PC-3 (cell line): ENCODE measurements at regions not wholly inside any gene's neighbourhood (a gene's known extent, or its start where the extent isn't known, plus 50 kb on each side); places are given as distances from the start of the nearest gene placed in this dataset.

Source experiments
- ATAC-seq: fragments of 200-7000 bp; cut with Tn5 transposase; 2 replicates; pipeline ENCODE4 v1.9.1; 2020; ENCODE audit warnings: mild to moderate bottlenecking, moderate library complexity
- BruUV-seq: library from RNA; stranded (reverse); fragments of 400-500 nt; replicated peaks from 2 replicates; lab custom pipeline; 2021; lab: Mats Ljungman, UMichigan
- CTCF ChIA-PET: fragments of 300-600 bp; sonication (Branson Sonifier 250); formaldehyde crosslinking; loops from one replicate; lab custom pipeline; 2022; ENCODE audit warnings: antibody characterized with exemption; lab: Charles Lee
- POLR2A ChIA-PET: fragments of 300-600 bp; sonication (Branson Sonifier 250); formaldehyde crosslinking; loops from one replicate; lab custom pipeline; 2022; ENCODE audit warnings: antibody characterized with exemption; ENCODE audit not compliant: unreplicated experiment; lab: Charles Lee
- DNase-seq: peaks from one replicate; pipeline ENCODE4 v3.0.0-alpha.2; 2015
- H2AFZ ChIP-seq: fragments of 300-600 bp; sonication (generic); 2 replicates; pipeline ENCODE4 v1.6.0; 2016; ENCODE audit warnings: antibody characterized with exemption, low read length
- H3F3A ChIP-seq: fragments of 300-600 bp; sonication (generic); one replicate; pipeline ENCODE4 v1.6.0; 2017; ENCODE audit warnings: antibody characterized with exemption, low read length, control low read depth, mild to moderate bottlenecking; ENCODE audit not compliant: unreplicated experiment
- H3K27ac ChIP-seq: fragments of 300-600 bp; sonication (generic); 2 replicates; pipeline ENCODE4 v1.5.1; 2016; ENCODE audit warnings: mild to moderate bottlenecking, low read length
- H3K27me3 ChIP-seq: fragments of 300-600 bp; sonication (generic); 2 replicates; pipeline ENCODE4 v1.6.1; 2016; ENCODE audit warnings: low read length, mixed read lengths
- H3K36me3 ChIP-seq: fragments of 300-600 bp; sonication (generic); 2 replicates; pipeline ENCODE4 v1.6.1; 2016; ENCODE audit warnings: low read depth, mixed run types, low read length, mixed read lengths
- H3K4me1 ChIP-seq: fragments of 300-600 bp; sonication (generic); 2 replicates; pipeline ENCODE4 v1.5.1; 2016; ENCODE audit warnings: low read length; ENCODE audit not compliant: insufficient read depth
- H3K4me2 ChIP-seq: fragments of 300-600 bp; sonication (generic); 2 replicates; pipeline ENCODE4 v1.6.0; 2016; ENCODE audit warnings: low read length
- H3K4me3 ChIP-seq: fragments of 300-600 bp; sonication (generic); 2 replicates; pipeline ENCODE4 v1.5.1; 2016; ENCODE audit warnings: mild to moderate bottlenecking, low read length, mixed read lengths
- H3K79me2 ChIP-seq: fragments of 300-600 bp; sonication (generic); 2 replicates; pipeline ENCODE4 v1.6.1; 2017; ENCODE audit warnings: low read length, mixed read lengths
- H3K9ac ChIP-seq: fragments of 300-600 bp; sonication (generic); 2 replicates; pipeline ENCODE4 v1.6.0; 2016; ENCODE audit warnings: mild to moderate bottlenecking, low read length
- H3K9me2 ChIP-seq: fragments of 300-600 bp; sonication (generic); replicated peaks from 2 replicates; pipeline ENCODE4 v1.6.1; 2016; ENCODE audit warnings: mixed run types, low read length, mixed read lengths
- H3K9me3 ChIP-seq: fragments of 300-600 bp; sonication (generic); 2 replicates; pipeline ENCODE4 v1.6.1; 2016; ENCODE audit warnings: low read length, mixed read lengths
- H4K20me1 ChIP-seq: fragments of 300-600 bp; sonication (generic); 2 replicates; pipeline ENCODE4 v1.6.1; 2016; ENCODE audit warnings: low read length, mixed read lengths
- EZH2 ChIP-seq: fragments of 300-600 bp; sonication (generic); IDR thresholded peaks from one replicate; pipeline ENCODE4 v1.6.1; 2017; ENCODE audit warnings: antibody characterized with exemption, mild to moderate bottlenecking, low read length; ENCODE audit not compliant: unreplicated experiment
- EZH2phosphoT487 ChIP-seq: fragments of 300-600 bp; sonication (generic); IDR thresholded peaks from 2 replicates; pipeline ENCODE4 v1.6.1; 2018; ENCODE audit warnings: mild to moderate bottlenecking, antibody characterized with exemption, low read length, borderline replicate concordance
- intact Hi-C: fragments of 100-400 bp; cut with micrococcal nuclease; formaldehyde crosslinking; loops from 2 replicates; pipeline ENCODE4 v1.9.0; 2023
- TF ChIP-seq, protein P1 (sequence below): fragments of 300-600 bp; sonication (generic); conservative IDR thresholded peaks from 2 replicates; pipeline ENCODE4 v1.5.1; 2017; ENCODE audit warnings: antibody characterized with exemption, low read depth, mild to moderate bottlenecking, low read length

DNA sequence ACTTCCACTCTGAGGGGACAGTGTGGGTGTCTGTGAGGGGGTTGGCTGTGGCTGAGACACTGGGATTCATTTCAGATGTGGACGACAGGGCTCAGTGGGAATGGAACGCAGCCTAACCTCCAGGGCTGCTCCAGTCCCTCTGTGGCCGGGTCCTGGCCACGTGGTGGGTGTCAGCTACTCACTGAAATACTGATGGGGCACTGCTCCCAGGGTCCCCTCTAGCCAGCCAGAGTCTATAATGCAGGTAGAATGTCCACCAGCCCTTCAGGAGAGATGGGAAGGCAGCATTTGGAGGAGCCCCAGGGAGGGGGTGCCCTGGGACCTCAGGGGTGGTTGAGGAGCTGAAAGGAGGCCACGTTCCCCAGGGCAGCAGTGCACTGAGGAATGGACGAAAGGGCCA, 87.2 kb upstream of the LANCL2 start:
- H2AFZ ChIP-seq, result no peak overlapping the region
- no peak overlapping the region for H3K4me2 ChIP-seq
- H3K36me3 ChIP-seq, result no peaks in the 10 kb centered on the region
- no peaks in the 10 kb centered on the region for H3K4me1 ChIP-seq
- no peak for ATAC-seq
- CTCF ChIA-PET, result no interaction called here
- TF ChIP-seq, protein P1, sequence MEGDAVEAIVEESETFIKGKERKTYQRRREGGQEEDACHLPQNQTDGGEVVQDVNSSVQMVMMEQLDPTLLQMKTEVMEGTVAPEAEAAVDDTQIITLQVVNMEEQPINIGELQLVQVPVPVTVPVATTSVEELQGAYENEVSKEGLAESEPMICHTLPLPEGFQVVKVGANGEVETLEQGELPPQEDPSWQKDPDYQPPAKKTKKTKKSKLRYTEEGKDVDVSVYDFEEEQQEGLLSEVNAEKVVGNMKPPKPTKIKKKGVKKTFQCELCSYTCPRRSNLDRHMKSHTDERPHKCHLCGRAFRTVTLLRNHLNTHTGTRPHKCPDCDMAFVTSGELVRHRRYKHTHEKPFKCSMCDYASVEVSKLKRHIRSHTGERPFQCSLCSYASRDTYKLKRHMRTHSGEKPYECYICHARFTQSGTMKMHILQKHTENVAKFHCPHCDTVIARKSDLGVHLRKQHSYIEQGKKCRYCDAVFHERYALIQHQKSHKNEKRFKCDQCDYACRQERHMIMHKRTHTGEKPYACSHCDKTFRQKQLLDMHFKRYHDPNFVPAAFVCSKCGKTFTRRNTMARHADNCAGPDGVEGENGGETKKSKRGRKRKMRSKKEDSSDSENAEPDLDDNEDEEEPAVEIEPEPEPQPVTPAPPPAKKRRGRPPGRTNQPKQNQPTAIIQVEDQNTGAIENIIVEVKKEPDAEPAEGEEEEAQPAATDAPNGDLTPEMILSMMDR, result no peak
- TF ChIP-seq EZH2phosphoT487 (no peak), EZH2 (no peak)
- no TSS peak for BruUV-seq
- no peaks in the 10 kb centered on the region for H3K9me2 ChIP-seq
- H3K79me2 ChIP-seq, result no peaks in the 10 kb centered on the region
- no peaks in the 10 kb centered on the region for H3F3A ChIP-seq
- H4K20me1 ChIP-seq, result no peaks in the 10 kb centered on the region
- intact Hi-C loops, result no loop called here
- no peak overlapping the region for H3K4me3 ChIP-seq
- POLR2A ChIA-PET, result no interaction called here
- H3K27me3 ChIP-seq, result no peaks in the 10 kb centered on the region
- H3K9ac ChIP-seq, result no peak overlapping the region
- no peak for DNase-seq
- H3K9me3 ChIP-seq, result no peaks in the 10 kb centered on the region
- no peak overlapping the region for H3K27ac ChIP-seq

DNA sequence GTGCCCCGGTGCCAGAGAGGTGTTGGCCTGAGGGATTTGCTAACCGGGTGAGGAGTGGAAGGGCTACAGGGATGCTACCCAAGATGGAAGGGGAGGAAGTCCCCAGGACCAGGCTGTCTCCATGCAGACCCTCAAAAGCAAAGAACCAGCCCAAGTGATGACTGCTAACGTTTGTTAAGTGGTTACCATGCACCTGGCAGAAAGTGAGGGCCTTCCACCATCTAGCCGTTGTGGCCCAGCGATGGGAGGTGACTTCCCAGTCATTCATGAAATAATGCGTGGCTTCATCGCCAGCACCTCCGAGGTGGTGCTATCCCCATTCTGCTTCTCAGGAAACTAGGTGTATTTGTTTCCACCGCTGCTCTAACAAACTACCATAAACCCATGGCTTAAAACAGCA, 86.8 kb upstream of the LANCL2 start:
- ChIA-PET POLR2A (no interaction called here), CTCF (no interaction called here)
- H3K27me3 ChIP-seq, result no peaks in the 10 kb centered on the region
- no peak overlapping the region for H3K9ac ChIP-seq
- H2AFZ ChIP-seq, result 0 out of 2 replicates have a peak overlapping the region, but pooled peaks have one; percentile 50
- no peaks in the 10 kb centered on the region for H3K36me3 ChIP-seq
- no peak overlapping the region for H3K4me2 ChIP-seq
- no peak overlapping the region for H3K4me3 ChIP-seq
- no peaks in the 10 kb centered on the region for H3K4me1 ChIP-seq
- H3K79me2 ChIP-seq, result no peaks in the 10 kb centered on the region
- no peaks in the 10 kb centered on the region for H3K9me3 ChIP-seq
- DNase-seq (no peak), ATAC-seq (no peak)
- H3K9me2 ChIP-seq, result no peaks in the 10 kb centered on the region
- TF ChIP-seq EZH2 (no peak), EZH2phosphoT487 (no peak)
- TF ChIP-seq, protein P1, result no peak
- no peak overlapping the region for H3K27ac ChIP-seq
- no TSS peak for BruUV-seq
- H3F3A ChIP-seq, result no peaks in the 10 kb centered on the region
- no peaks in the 10 kb centered on the region for H4K20me1 ChIP-seq
- intact Hi-C loops, result no loop called here

DNA sequence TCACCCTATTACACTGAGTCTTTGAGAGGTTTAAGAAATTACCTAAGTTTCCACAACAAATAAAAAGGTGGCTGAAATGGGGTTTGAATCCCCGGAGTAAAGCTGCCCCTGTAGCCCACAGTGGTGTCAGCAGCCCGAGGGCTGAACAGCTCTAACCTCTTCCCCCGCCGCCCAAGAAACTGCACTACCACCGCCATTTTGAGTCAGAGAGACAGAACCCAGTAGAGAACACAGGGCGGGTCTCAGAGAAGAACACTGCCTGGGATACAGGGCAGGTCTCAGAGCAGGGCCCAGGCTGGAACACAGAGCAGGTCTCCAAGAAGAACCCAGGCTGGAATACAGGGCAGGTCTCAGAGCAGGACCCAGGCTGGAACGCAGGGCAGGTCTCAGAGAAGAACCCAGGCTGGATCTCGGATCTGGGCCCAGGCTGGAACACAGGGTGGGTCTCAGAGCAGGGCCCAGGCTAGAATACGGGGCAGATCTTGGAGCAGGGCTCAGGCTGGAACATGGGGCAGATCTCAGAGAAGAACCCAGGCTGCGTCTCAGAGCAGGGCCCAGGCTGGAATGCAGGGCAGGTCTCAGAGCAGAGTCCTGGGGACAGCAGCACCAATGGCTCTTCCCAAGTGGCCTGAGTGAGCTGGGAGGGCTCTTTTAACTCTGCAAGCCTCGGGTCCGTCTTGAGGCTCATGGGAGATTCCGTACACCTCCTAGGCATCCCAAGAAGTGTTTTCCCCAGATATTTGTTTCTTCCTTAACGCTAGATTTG, 85.9 kb upstream of the LANCL2 start:
- POLR2A ChIA-PET, result no interaction called here
- peak overlapping the region; percentile 50 for H2AFZ ChIP-seq
- H3K27ac ChIP-seq, result no peak overlapping the region
- H3K9me2 ChIP-seq, result no peaks in the 10 kb centered on the region
- H3F3A ChIP-seq, result no peaks in the 10 kb centered on the region
- H3K36me3 ChIP-seq, result no peaks in the 10 kb centered on the region
- TF ChIP-seq EZH2 (no peak), EZH2phosphoT487 (no peak)
- TF ChIP-seq, protein P1, result no peak
- no peaks in the 10 kb centered on the region for H3K9me3 ChIP-seq
- DNase-seq, result no peak
- no peak overlapping the region for H3K4me2 ChIP-seq
- H4K20me1 ChIP-seq, result no peaks in the 10 kb centered on the region
- H3K27me3 ChIP-seq, result no peaks in the 10 kb centered on the region
- CTCF ChIA-PET, result no interaction called here
- no peaks in the 10 kb centered on the region for H3K4me1 ChIP-seq
- H3K9ac ChIP-seq, result no peak overlapping the region
- peak; percentile 14; the same call in 1 of the 2 replicates for ATAC-seq
- H3K79me2 ChIP-seq, result no peaks in the 10 kb centered on the region
- intact Hi-C loops, result no loop called here
- no peak overlapping the region for H3K4me3 ChIP-seq
- no TSS peak for BruUV-seq
